ENCODE measurements at regions not wholly inside any gene's neighbourhood (a gene's known extent, or its start where the extent isn't known, plus 50 kb on each side); places are given as distances from the start of the nearest gene placed in this dataset.

GRCh38 chr12:45601390-45601789 lies 128.1 kb upstream of the ARID2 start:
- TF ChIP-seq CTCF (IDR thresholded peaks at IDR 0.05) (no peak), POLR2A (IDR thresholded peaks at IDR 0.05) (no peak)
